Cardiac muscle cell (in vitro differentiated cells and primary cell): ENCODE measurements at regions not wholly inside any gene's neighbourhood (a gene's known extent, or its start where the extent isn't known, plus 50 kb on each side); places are given as distances from the start of the nearest gene placed in this dataset.

ENCODE experiments used
- DNase-seq, 2 donors: peaks; one replicate each; pipeline versions ENCODE4 v3.0.0 to v3.0.0-alpha.2; 2010 to 2017; ENCODE audit warnings: low read depth in 1 of 2, low spot score in 1 of 2
- H3K27ac ChIP-seq: fragments of 200-600 bp; sonication (generic); 2 replicates; pipeline ENCODE4 v1.5.1; 2016
- H3K27me3 ChIP-seq: fragments of 200-600 bp; sonication (generic); 2 replicates; pipeline ENCODE4 v1.6.0; 2016; ENCODE audit warnings: control low read depth
- H3K36me3 ChIP-seq: fragments of 200-600 bp; sonication (generic); 2 replicates; pipeline ENCODE4 v1.5.1; 2016; ENCODE audit warnings: control low read depth
- H3K4me1 ChIP-seq: fragments of 200-600 bp; sonication (generic); 2 replicates; pipeline ENCODE4 v1.8.1; 2017; ENCODE audit warnings: low read depth, mild to moderate bottlenecking, mixed run types
- H3K4me3 ChIP-seq: fragments of 200-600 bp; sonication (generic); 2 replicates; pipeline ENCODE4 v1.5.1; 2016; ENCODE audit warnings: mild to moderate bottlenecking
- H3K9me3 ChIP-seq: fragments of 200-600 bp; sonication (generic); 2 replicates; pipeline ENCODE4 v1.5.1; 2017; ENCODE audit warnings: low read depth, mild to moderate bottlenecking, control low read depth
- CTCF ChIP-seq: IDR thresholded peaks from 2 replicates; pipeline ENCODE4 v1.5.1; 2012; ENCODE audit warnings: low read depth, mild to moderate bottlenecking, low read length

GRCh38 chr14:101233391-101233790 is 327.9 kb upstream of the DIO3 start:
- Histone ChIP-seq H3K4me3 (no peak overlapping the region), H3K27me3 (no peaks in the 10 kb centered on the region), H3K4me1 (peaks cover 10% of the 10 kb centered on the region), H3K36me3 (no peaks in the 10 kb centered on the region), H3K27ac (no peak overlapping the region), H3K9me3 (no peaks in the 10 kb centered on the region)
- no peak for DNase-seq
- TF ChIP-seq CTCF = no peak

DNA sequence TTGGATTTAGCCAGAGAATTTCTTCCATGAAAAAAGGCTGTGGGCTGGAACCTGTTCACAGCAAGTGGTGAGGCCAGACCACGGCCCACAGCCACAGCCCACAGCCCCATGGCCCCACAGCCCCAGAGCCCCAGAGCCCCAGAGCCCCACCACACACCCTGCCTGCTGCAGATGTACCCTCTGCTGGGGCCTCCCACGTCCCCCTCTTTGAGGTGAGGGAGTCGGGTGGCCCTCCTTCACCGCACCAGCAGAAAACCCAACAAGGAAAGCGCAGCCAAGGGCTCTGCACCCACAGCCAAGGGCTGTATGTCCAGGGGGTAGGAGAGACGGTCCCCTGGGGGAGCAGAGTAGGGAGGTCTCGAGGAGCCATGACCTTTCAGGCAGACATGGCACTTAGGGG is 327.5 kb upstream of the DIO3 start:
- Histone ChIP-seq H3K36me3 (no peaks in the 10 kb centered on the region), H3K27me3 (no peaks in the 10 kb centered on the region), H3K4me1 (peaks cover 10% of the 10 kb centered on the region), H3K4me3 (no peak overlapping the region), H3K9me3 (no peaks in the 10 kb centered on the region), H3K27ac (no peak overlapping the region)
- DNase-seq = no peak
- no peak for TF ChIP-seq CTCF

- no peak for TF ChIP-seq CTCF
- H3K4me3 ChIP-seq = no peak overlapping the region
- H3K27me3 ChIP-seq = no peaks in the 10 kb centered on the region
- no peaks in the 10 kb centered on the region for H3K36me3 ChIP-seq
- no peak overlapping the region for H3K27ac ChIP-seq
- no peak for DNase-seq
- H3K4me1 ChIP-seq = peaks cover 10% of the 10 kb centered on the region
- H3K9me3 ChIP-seq = no peaks in the 10 kb centered on the region
Measured at GRCh38 chr14:101234244-101234937, 326.9 kb upstream of the DIO3 start.

- Histone ChIP-seq H3K27ac (no peak overlapping the region), H3K36me3 (no peaks in the 10 kb centered on the region), H3K27me3 (no peaks in the 10 kb centered on the region), H3K4me3 (no peak overlapping the region), H3K9me3 (no peaks in the 10 kb centered on the region), H3K4me1 (peaks cover 10% of the 10 kb centered on the region)
- no peak for TF ChIP-seq CTCF
- no peak for DNase-seq
Measured at GRCh38 chr14:101234999-101235334, 326.3 kb upstream of the DIO3 start.

DNA sequence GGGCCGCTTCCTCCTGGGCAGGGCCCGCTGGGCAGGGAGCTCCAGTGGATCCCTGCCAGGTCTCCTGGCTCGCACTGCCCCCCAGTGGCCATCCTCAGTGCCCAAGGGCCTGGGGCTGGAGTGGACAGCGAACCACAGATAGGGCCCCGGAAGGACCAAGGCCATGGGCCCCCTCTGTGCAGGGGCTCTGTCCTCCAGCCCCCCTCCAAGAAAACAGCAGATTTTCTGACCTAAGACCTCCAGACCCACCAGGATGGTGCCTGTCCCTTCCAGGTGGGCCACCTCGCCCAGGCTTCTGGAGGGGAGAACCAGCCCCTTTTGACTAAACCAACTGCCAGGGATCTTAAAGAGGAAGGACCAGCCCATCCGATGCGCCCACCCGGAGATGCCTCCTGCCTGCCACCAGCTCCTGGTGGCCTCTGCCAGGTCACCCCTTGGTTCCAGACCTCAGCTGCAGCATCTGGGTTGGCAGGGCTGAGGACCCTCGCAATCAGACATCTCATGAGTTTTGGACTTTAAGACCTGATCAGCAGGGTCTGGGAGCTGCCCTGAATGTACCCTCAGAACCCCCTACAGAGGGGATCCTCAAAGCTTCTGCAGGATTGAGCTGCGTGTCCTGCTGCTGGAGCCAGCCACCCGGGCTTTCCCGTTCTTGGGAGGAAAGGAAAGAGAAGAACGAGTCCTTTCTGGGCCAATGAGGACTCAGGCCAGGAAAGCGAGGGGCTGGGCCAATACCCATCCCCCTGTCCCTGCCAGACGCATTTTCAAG is 325.8 kb upstream of the DIO3 start:
- Histone ChIP-seq H3K4me3 (no peak overlapping the region), H3K27ac (no peak overlapping the region), H3K9me3 (no peaks in the 10 kb centered on the region), H3K27me3 (no peaks in the 10 kb centered on the region), H3K36me3 (no peaks in the 10 kb centered on the region), H3K4me1 (peaks cover 10% of the 10 kb centered on the region)
- peak; percentile 72 for TF ChIP-seq CTCF
- peak; percentile 56 to 78 for DNase-seq
